Suprapubic skin (tissue), 4 donors: ENCODE measurements at regions not wholly inside any gene's neighbourhood (a gene's known extent, or its start where the extent isn't known, plus 50 kb on each side); places are given as distances from the start of the nearest gene placed in this dataset.

Source experiments
- DNase-seq, 2 donors: peaks; one replicate each; pipeline ENCODE4 v3.0.0-alpha.2; 2019; ENCODE audit warnings: low spot score in 2 of 2
- H3K27ac ChIP-seq: fragments of 200-600 bp; sonication (generic); one replicate; pipeline ENCODE4 v1.5.1; 2019
- H3K27me3 ChIP-seq: fragments of 200-600 bp; sonication (generic); one replicate; pipeline ENCODE4 v1.5.1; 2019
- H3K36me3 ChIP-seq: fragments of 200-600 bp; sonication (generic); one replicate; pipeline ENCODE4 v1.5.1; 2019
- H3K4me1 ChIP-seq: fragments of 200-600 bp; sonication (generic); one replicate; pipeline ENCODE4 v1.5.1; 2019
- H3K4me3 ChIP-seq: fragments of 200-600 bp; sonication (generic); one replicate; pipeline ENCODE4 v1.5.1; 2019; ENCODE audit warnings: mild to moderate bottlenecking
- H3K9me3 ChIP-seq: fragments of 200-600 bp; sonication (generic); one replicate; pipeline ENCODE4 v1.5.1; 2019
- EP300 ChIP-seq: sonication (generic); formaldehyde crosslinking; IDR thresholded peaks from one replicate; pipeline ENCODE4 v1.6.1; 2017; ENCODE audit warnings: antibody characterized with exemption
- POLR2A ChIP-seq, 2 donors: fragments of 450-650 bp; IDR thresholded peaks; one replicate each; pipeline ENCODE4 v1.6.1; 2017; ENCODE audit warnings: antibody characterized with exemption in 2 of 2, mild to moderate bottlenecking in 2 of 2, moderate library complexity in 2 of 2
- POLR2AphosphoS5 ChIP-seq, 3 donors: sonication (generic); formaldehyde crosslinking; IDR thresholded peaks; one replicate each; pipeline ENCODE4 v1.6.1; 2017; ENCODE audit warnings: antibody characterized with exemption in 3 of 3
- WGBS: methylation state at CpG from one replicate; pipeline ENCODE4 v1.1.5; 2018; 5-methylcytosine and 5-hydroxymethylcytosine counted together
- TF ChIP-seq, protein P1 (sequence below), 2 donors: fragments of 200-600 bp in 1 of 2; fragments of 450-650 bp in 1 of 2; sonication (generic) in 1 of 2; IDR thresholded peaks; one replicate each; pipeline ENCODE4 v1.5.1; 2016 to 2019; ENCODE audit warnings: antibody characterized with exemption in 2 of 2, mild to moderate bottlenecking in 1 of 2, moderate library complexity in 1 of 2

DNA sequence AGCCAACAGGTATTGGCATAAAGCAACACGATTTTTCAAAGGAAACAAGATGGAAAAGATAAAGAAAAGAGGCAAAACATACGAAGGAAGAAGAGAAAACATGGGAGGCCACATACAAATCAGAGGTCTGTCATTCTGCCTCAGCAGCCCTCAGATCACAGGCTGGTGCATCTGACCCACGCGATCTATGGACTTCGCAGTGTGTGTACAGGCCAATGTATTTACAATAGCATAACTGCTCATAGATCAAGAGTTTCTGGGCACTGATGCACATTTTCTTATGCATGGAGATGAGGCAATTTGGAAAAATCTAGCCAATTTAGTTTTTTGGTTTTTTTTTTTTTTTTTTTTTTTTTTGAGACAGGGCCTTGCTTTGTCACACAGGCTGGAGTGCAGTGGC is 245.4 kb downstream of the DUSP6 start:
- no peak overlapping the region for H3K27ac ChIP-seq
- 80% methylated on average over 5 of the region's 5 CpGs for WGBS
- no peaks in the 10 kb centered on the region for H3K4me1 ChIP-seq
- no peaks in the 10 kb centered on the region for H3K27me3 ChIP-seq
- no peak overlapping the region for H3K4me3 ChIP-seq
- no peak for DNase-seq
- no peaks in the 10 kb centered on the region for H3K9me3 ChIP-seq
- TF ChIP-seq POLR2A (IDR thresholded peaks at IDR 0.05) (no peak), EP300 (no peak), POLR2AphosphoS5 (IDR thresholded peaks at IDR 0.05) (no peak)
- TF ChIP-seq, protein P1, sequence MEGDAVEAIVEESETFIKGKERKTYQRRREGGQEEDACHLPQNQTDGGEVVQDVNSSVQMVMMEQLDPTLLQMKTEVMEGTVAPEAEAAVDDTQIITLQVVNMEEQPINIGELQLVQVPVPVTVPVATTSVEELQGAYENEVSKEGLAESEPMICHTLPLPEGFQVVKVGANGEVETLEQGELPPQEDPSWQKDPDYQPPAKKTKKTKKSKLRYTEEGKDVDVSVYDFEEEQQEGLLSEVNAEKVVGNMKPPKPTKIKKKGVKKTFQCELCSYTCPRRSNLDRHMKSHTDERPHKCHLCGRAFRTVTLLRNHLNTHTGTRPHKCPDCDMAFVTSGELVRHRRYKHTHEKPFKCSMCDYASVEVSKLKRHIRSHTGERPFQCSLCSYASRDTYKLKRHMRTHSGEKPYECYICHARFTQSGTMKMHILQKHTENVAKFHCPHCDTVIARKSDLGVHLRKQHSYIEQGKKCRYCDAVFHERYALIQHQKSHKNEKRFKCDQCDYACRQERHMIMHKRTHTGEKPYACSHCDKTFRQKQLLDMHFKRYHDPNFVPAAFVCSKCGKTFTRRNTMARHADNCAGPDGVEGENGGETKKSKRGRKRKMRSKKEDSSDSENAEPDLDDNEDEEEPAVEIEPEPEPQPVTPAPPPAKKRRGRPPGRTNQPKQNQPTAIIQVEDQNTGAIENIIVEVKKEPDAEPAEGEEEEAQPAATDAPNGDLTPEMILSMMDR (IDR thresholded peaks at IDR 0.05): no peak
- no peaks in the 10 kb centered on the region for H3K36me3 ChIP-seq

DNA sequence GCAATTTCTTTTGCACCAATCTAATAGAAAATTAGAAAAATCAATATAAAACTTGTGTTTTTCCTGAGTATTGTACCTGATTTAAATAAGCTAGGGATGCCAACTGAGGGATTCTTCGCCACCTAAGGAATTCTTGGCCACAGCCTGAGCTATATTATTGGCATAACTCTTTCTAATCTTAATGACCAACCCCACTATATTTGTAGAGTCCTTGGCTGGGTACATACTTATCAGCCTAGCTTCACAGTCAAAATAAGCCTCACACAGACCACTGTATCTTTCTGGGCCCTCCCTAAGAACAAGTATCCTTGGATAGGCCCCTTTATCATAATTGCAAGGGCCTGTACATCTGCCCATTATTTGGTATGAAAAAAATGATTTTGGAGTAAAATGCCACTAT is 247.1 kb downstream of the DUSP6 start:
- no peak for TF ChIP-seq POLR2A (IDR thresholded peaks at IDR 0.05)
- TF ChIP-seq POLR2AphosphoS5 (IDR thresholded peaks at IDR 0.05): no peak
- TF ChIP-seq, protein P1 (IDR thresholded peaks at IDR 0.05): no peak
- TF ChIP-seq EP300: no peak
- WGBS: 100% methylated on average over 1 of the region's 1 CpG

DNA sequence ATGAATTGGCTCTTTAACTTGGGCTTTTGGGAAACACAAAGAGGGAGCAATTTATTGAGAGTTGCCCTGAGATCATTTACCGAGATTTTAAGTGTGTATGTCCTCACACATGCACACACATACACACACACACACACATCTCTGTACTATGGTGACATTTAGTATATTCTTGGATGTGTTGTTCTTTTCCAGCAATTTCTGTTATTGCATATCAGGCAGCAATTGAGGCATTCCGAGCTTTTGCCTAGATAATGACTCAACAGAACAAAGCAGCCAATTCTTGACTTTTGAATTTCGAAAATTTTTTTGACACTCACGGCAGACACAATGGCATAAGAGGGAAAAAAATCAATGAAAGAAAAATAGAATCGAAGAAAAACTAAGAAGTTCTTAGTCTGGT is 248.5 kb downstream of the DUSP6 start:
- H3K27me3 ChIP-seq: no peaks in the 10 kb centered on the region
- no peak overlapping the region for H3K27ac ChIP-seq
- 69% methylated on average over 5 of the region's 5 CpGs for WGBS
- no peak for DNase-seq
- no peaks in the 10 kb centered on the region for H3K9me3 ChIP-seq
- H3K4me1 ChIP-seq: no peaks in the 10 kb centered on the region
- TF ChIP-seq POLR2AphosphoS5 (IDR thresholded peaks at IDR 0.05) (no peak), EP300 (no peak), POLR2A (IDR thresholded peaks at IDR 0.05) (no peak)
- TF ChIP-seq, protein P1 (IDR thresholded peaks at IDR 0.05): no peak
- H3K36me3 ChIP-seq: no peaks in the 10 kb centered on the region
- no peak overlapping the region for H3K4me3 ChIP-seq

More for the DNA sequence above, 247.1 kb downstream of the DUSP6 start:
- no peak overlapping the region for H3K4me3 ChIP-seq
- H3K4me1 ChIP-seq: no peaks in the 10 kb centered on the region
- no peaks in the 10 kb centered on the region for H3K9me3 ChIP-seq
- no peaks in the 10 kb centered on the region for H3K27me3 ChIP-seq
- no peaks in the 10 kb centered on the region for H3K36me3 ChIP-seq
- no peak overlapping the region for H3K27ac ChIP-seq
- DNase-seq: no peak

DNA sequence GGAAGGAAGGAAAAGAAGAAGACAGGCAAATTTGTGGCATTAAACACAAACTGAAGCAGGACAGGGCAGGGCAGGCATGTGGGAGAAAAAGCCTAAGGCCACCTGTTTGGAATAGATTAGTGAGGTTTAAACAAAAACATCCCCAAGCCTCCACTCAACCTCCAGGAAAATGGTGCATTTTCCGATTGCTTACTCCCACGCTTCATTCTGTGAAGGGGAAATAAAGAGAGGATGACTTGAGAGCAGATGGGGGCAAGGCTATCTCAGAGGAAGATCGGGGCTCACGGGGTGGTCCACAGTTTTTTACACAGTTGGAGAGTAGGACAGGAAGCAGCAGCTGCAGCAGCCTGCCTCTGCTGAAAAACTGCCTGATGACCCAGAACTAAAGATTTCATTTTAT is 250.9 kb downstream of the DUSP6 start:
- Histone ChIP-seq H3K27ac (no peak overlapping the region), H3K4me3 (no peak overlapping the region), H3K27me3 (no peaks in the 10 kb centered on the region), H3K4me1 (no peaks in the 10 kb centered on the region), H3K9me3 (no peaks in the 10 kb centered on the region), H3K36me3 (no peaks in the 10 kb centered on the region)
- DNase-seq: no peak
- 54% methylated on average over 4 of the region's 4 CpGs for WGBS
- TF ChIP-seq POLR2A (IDR thresholded peaks at IDR 0.05) (no peak), POLR2AphosphoS5 (IDR thresholded peaks at IDR 0.05) (no peak), EP300 (no peak)
- TF ChIP-seq, protein P1 (IDR thresholded peaks at IDR 0.05): no peak

DNA sequence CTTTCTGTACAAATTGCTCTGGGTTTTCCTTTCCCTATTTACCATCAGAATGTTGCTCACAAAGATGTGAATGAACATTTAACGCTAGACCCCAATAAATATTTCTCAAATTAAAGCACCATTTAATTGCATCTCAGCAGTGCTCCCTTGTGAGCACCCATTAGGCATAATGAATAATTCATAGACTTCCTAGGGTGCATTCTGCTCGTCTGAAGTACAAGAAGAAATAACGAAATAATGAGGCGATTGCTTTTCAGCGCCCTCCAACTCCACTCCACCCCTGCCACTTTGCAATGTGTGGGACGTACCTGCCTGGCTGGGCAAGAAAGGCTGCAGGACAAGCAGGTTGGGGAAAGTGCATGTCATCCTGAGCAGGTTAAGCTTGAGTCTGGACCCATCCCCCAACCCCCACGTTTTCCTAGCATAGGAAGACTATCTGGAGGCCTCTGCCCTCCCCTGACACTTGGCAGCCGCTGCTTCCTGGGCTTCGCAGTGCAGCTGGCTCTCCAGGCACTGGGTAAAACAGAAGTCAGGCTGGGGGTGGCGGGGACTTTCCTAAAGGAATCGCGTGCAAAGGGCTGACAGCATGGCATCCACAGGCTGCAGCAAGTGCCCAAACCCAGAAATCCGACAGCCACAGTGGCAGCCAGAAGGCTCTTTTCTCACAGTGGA is 253.7 kb downstream of the DUSP6 start:
- Histone ChIP-seq H3K27me3 (no peaks in the 10 kb centered on the region), H3K36me3 (no peaks in the 10 kb centered on the region), H3K4me1 (no peaks in the 10 kb centered on the region), H3K9me3 (no peaks in the 10 kb centered on the region), H3K4me3 (no peak overlapping the region), H3K27ac (no peak overlapping the region)
- no peak for DNase-seq
- TF ChIP-seq EP300 (no peak), POLR2A (IDR thresholded peaks at IDR 0.05) (no peak), POLR2AphosphoS5 (IDR thresholded peaks at IDR 0.05) (no peak)
- TF ChIP-seq, protein P1 (IDR thresholded peaks at IDR 0.05): no peak
- WGBS: 58% methylated on average over 10 of the region's 13 CpGs
